GM12878 (cell line): ENCODE measurements at regions not wholly inside any gene's neighbourhood (a gene's known extent, or its start where the extent isn't known, plus 50 kb on each side); places are given as distances from the start of the nearest gene placed in this dataset.

Source experiments
- ATAC-seq: fragments of 200-7000 bp; cut with Tn5 transposase; 3 replicates; pipeline ENCODE4 v1.9.1; 2020; ENCODE audit warnings: mild to moderate bottlenecking, moderate library complexity
- BruUV-seq: library from RNA; stranded (reverse); fragments of 400-500 nt; replicated peaks from 2 replicates; lab custom pipeline; 2021; lab: Mats Ljungman, UMichigan
- CTCF ChIA-PET: fragments of 300-600 bp; sonication (Branson Sonifier 250); formaldehyde crosslinking; extraction: SDS; loops from one replicate; lab custom pipeline; 2021; ENCODE audit warnings: inconsistent platforms; lab: Yijun Ruan, JAX
- POLR2A ChIA-PET: fragments of 350-600 bp; formaldehyde crosslinking; extraction: SDS; loops from one replicate; lab custom pipeline; 2021; ENCODE audit warnings: inconsistent platforms; lab: Charles Lee
- RAD21 ChIA-PET: fragments of 300-600 bp; sonication (Branson Sonifier 250); formaldehyde crosslinking; loops from one replicate; lab custom pipeline; 2023; ENCODE audit warnings: antibody characterized with exemption; ENCODE audit not compliant: unreplicated experiment; lab: Charles Lee
- SMC1A ChIA-PET: fragments of 300-600 bp; sonication (Branson Sonifier 250); formaldehyde crosslinking; loops from one replicate; lab custom pipeline; 2023; ENCODE audit not compliant: unreplicated experiment, uncharacterized antibody; lab: Charles Lee
- DNase-seq: peaks from one replicate; pipeline ENCODE4 v3.0.0-alpha.2; 2011; ENCODE audit warnings: low read depth, low spot score
- FAIRE-seq: peaks from 3 replicates; lab custom pipeline; 2011; peaks lifted over from hg19 to GRCh38; lab: Jason Lieb, UNC
- H2AFZ ChIP-seq: 2 replicates; pipeline ENCODE4 v1.6.0; 2011; ENCODE audit warnings: low read depth, low read length, control low read depth; ENCODE audit not compliant: control insufficient read depth
- H3K27ac ChIP-seq: 2 replicates; pipeline ENCODE4 v1.5.1; 2011; ENCODE audit warnings: control low read depth; ENCODE audit not compliant: control insufficient read depth, insufficient read depth
- H3K27me3 ChIP-seq, 2 experiments: replicated peaks in 1 of 2; 2 replicates each; pipeline versions ENCODE4 v1.6.0 to v1.6.1; 2011; ENCODE audit warnings: low read length in 1 of 2; ENCODE audit not compliant: control insufficient read depth in 2 of 2, insufficient read depth in 2 of 2
- H3K36me3 ChIP-seq, 2 experiments: 2 replicates each; pipeline ENCODE4 v1.5.1; 2011; ENCODE audit warnings: low read length in 1 of 2; ENCODE audit not compliant: control insufficient read depth in 2 of 2, insufficient read depth in 2 of 2
- H3K4me1 ChIP-seq: 2 replicates; pipeline ENCODE4 v1.6.1; 2011; ENCODE audit warnings: mild to moderate bottlenecking, low read length, moderate library complexity, mixed read lengths; ENCODE audit not compliant: control insufficient read depth, insufficient read depth
- H3K4me2 ChIP-seq: 2 replicates; pipeline ENCODE4 v1.6.0; 2011; ENCODE audit warnings: control low read depth; ENCODE audit not compliant: control insufficient read depth, insufficient read depth
- H3K4me3 ChIP-seq: fragments of 200-600 bp; sonication (generic); 2 replicates; pipeline ENCODE4 v1.5.1; 2016
- H3K79me2 ChIP-seq: 2 replicates; pipeline ENCODE4 v1.6.0; 2011; ENCODE audit warnings: low read length; ENCODE audit not compliant: control insufficient read depth, insufficient read depth
- H3K9ac ChIP-seq: 2 replicates; pipeline ENCODE4 v1.8.0; 2011; ENCODE audit warnings: low read length, control low read depth, mixed read lengths; ENCODE audit not compliant: control insufficient read depth, insufficient read depth
- H3K9me3 ChIP-seq: replicated peaks from 3 replicates; pipeline ENCODE4 v1.5.1; 2011; ENCODE audit warnings: mild to moderate bottlenecking, low read length; ENCODE audit not compliant: control insufficient read depth, insufficient read depth
- H4K20me1 ChIP-seq: 2 replicates; pipeline ENCODE4 v1.6.0; 2011; ENCODE audit not compliant: control insufficient read depth, insufficient read depth
- KDM1A ChIP-seq: fragments of 200-600 bp; sonication (generic); IDR thresholded peaks from 2 replicates; pipeline ENCODE4 v1.6.1; 2016; ENCODE audit warnings: borderline replicate concordance
- RAD21 ChIP-seq: IDR thresholded peaks from 2 replicates; pipeline ENCODE4 v1.6.1; 2011; ENCODE audit warnings: mild to moderate bottlenecking, low read depth, low read length, moderate library complexity; ENCODE audit not compliant: insufficient read depth
- RELB ChIP-seq: fragments of 450-650 bp; IDR thresholded peaks from 2 replicates; pipeline ENCODE4 v1.6.1; 2017; ENCODE audit warnings: low read depth, mild to moderate bottlenecking, moderate library complexity
- SMC3 ChIP-seq: IDR thresholded peaks from 2 replicates; pipeline ENCODE4 v1.6.1; 2011; ENCODE audit warnings: low read length, improper control_type of control experiment, borderline replicate concordance
- in situ Hi-C: fragments of 300-500 bp; cut with MboI; formaldehyde crosslinking; loops from 9 replicates; pipeline ENCODE4 v1.14.3; 2018; ENCODE audit warnings: mixed read lengths
- intact Hi-C: fragments of 100-400 bp; cut with micrococcal nuclease; formaldehyde crosslinking; loops from one replicate; pipeline ENCODE4 v1.14.2; 2022; ENCODE audit not compliant: unreplicated experiment
- TF ChIP-seq, protein P1 (sequence below), 3 experiments: IDR thresholded peaks in 2 of 3; conservative IDR thresholded peaks in 1 of 3; 2 replicates each; pipeline ENCODE4 v1.5.1; 2011; ENCODE audit warnings: low read depth in 3 of 3, low read length in 3 of 3, mild to moderate bottlenecking in 3 of 3, control low read depth in 2 of 3, moderate library complexity in 2 of 3, inconsistent platforms in 1 of 3, mixed read lengths in 1 of 3; ENCODE audit not compliant: control insufficient read depth in 2 of 3, insufficient read depth in 1 of 3; ENCODE audit errors: extremely low read depth in 1 of 3

DNA sequence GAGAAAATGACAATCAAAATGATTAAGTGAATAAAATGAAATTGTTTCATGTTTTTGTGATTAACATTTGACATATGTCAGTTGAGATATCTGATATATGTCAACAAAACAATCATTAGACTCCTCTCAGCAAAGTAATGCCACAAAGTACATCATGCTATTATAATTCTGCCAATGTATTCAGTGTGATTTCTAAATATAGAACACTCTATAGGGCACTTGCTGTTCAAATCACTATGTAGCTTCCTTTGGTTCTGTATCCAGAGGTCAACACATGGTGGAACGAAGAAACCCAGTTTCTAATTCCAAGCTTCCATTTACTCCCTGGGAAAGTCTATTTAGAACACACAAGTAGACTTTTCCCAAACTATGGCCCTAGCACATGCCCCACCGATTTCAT is 227.5 kb upstream of the FAM83B start (continued):
- no peak for TF ChIP-seq SMC3

DNA sequence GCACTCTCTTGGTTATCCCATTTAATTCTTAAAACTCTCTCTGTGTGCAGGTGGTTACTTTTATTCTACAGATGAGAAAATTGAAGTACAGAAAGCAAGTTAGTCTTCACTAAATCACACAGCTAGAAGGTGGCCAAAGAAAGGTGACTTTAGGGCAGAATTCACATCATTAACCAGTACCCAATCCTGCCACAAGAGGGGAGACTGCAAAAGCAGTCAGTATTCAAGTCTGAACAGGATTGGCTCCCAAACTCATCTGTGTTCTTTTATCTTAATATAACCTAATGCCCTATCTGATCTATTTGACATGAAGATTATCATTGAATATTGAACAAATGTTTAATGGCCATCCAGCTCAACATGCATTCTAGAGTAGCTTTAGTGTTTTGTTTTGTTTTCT is 225.3 kb upstream of the FAM83B start:
- H3K4me2 ChIP-seq, result no peak overlapping the region
- no peaks in the 10 kb centered on the region for H4K20me1 ChIP-seq
- no peaks in the 10 kb centered on the region for H3K36me3 ChIP-seq
- no peaks in the 10 kb centered on the region for H3K27me3 ChIP-seq
- no peak overlapping the region for H3K4me3 ChIP-seq
- CTCF ChIA-PET, result interaction anchor here (1.0 to 1.3 kb wide), 4 partner anchors 10 to 98 kb away, joined by 3 read pairs; no protein-coding TSS in a partner anchor
- intact Hi-C loops, result no loop called here
- H3K4me1 ChIP-seq, result no peaks in the 10 kb centered on the region
- no peak overlapping the region for H3K27ac ChIP-seq
- H3K9me3 ChIP-seq, result no peaks in the 10 kb centered on the region
- no peak for FAIRE-seq
- POLR2A ChIA-PET, result no interaction called here
- ATAC-seq, result peak; percentile 77
- RAD21 ChIA-PET, result no interaction called here
- DNase-seq, result no peak
- BruUV-seq, result no TSS peak
- TF ChIP-seq KDM1A (no peak), RAD21 (peak; percentile 47), SMC3 (peak; percentile 15; the same call in 1 of the 2 replicates), RELB (no peak)
- TF ChIP-seq, protein P1, sequence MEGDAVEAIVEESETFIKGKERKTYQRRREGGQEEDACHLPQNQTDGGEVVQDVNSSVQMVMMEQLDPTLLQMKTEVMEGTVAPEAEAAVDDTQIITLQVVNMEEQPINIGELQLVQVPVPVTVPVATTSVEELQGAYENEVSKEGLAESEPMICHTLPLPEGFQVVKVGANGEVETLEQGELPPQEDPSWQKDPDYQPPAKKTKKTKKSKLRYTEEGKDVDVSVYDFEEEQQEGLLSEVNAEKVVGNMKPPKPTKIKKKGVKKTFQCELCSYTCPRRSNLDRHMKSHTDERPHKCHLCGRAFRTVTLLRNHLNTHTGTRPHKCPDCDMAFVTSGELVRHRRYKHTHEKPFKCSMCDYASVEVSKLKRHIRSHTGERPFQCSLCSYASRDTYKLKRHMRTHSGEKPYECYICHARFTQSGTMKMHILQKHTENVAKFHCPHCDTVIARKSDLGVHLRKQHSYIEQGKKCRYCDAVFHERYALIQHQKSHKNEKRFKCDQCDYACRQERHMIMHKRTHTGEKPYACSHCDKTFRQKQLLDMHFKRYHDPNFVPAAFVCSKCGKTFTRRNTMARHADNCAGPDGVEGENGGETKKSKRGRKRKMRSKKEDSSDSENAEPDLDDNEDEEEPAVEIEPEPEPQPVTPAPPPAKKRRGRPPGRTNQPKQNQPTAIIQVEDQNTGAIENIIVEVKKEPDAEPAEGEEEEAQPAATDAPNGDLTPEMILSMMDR (IDR thresholded peaks at IDR 0.05 in 2 of 3, conservative IDR thresholded peaks at IDR 0.05 in 1 of 3; ENCODE audit: control insufficient read depth in 2 of 3, extremely low read depth in 1 of 3, insufficient read depth in 1 of 3, low read depth in 3 of 3, low read length in 3 of 3), result peak; percentile 23 to 38 (median 25); a peak in 4 of 6 replicates
- no peaks in the 10 kb centered on the region for H3K79me2 ChIP-seq
- SMC1A ChIA-PET, result no interaction called here
- in situ Hi-C loops, result no loop called here
- no peak overlapping the region for H2AFZ ChIP-seq
- H3K9ac ChIP-seq, result no peak overlapping the region
